ENCODE measurements at regions not wholly inside any gene's neighbourhood (a gene's known extent, or its start where the extent isn't known, plus 50 kb on each side); places are given as distances from the start of the nearest gene placed in this dataset.

- Histone ChIP-seq H3K4me2 (no peak overlapping the region), H3K36me3 (ENCODE audit: insufficient read depth) (no peaks in the 10 kb centered on the region), H2AFZ (ENCODE audit: low read depth) (no peak overlapping the region), H3K27ac (no peak overlapping the region), H3K9ac (no peak overlapping the region), H3K27me3 (ENCODE audit: insufficient read depth, low read depth) (no peaks in the 10 kb centered on the region), H3K4me3 (IDR thresholded peaks at IDR 0.05; ENCODE audit: insufficient read depth, low read depth, low read length) (no peak overlapping the region), H3K4me1 (ENCODE audit: low read depth, poor library complexity, severe bottlenecking) (no peaks in the 10 kb centered on the region), H3K79me2 (ENCODE audit: insufficient read depth, low read depth) (no peaks in the 10 kb centered on the region), H4K20me1 (ENCODE audit: insufficient read depth) (no peaks in the 10 kb centered on the region)
- TF ChIP-seq, protein P1, sequence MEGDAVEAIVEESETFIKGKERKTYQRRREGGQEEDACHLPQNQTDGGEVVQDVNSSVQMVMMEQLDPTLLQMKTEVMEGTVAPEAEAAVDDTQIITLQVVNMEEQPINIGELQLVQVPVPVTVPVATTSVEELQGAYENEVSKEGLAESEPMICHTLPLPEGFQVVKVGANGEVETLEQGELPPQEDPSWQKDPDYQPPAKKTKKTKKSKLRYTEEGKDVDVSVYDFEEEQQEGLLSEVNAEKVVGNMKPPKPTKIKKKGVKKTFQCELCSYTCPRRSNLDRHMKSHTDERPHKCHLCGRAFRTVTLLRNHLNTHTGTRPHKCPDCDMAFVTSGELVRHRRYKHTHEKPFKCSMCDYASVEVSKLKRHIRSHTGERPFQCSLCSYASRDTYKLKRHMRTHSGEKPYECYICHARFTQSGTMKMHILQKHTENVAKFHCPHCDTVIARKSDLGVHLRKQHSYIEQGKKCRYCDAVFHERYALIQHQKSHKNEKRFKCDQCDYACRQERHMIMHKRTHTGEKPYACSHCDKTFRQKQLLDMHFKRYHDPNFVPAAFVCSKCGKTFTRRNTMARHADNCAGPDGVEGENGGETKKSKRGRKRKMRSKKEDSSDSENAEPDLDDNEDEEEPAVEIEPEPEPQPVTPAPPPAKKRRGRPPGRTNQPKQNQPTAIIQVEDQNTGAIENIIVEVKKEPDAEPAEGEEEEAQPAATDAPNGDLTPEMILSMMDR (conservative IDR thresholded peaks at IDR 0.05; ENCODE audit: low read depth, low read length) = no peak
Measured at GRCh38 chr5:35442885-35443639, 174.6 kb upstream of the SPEF2 start.

DNA sequence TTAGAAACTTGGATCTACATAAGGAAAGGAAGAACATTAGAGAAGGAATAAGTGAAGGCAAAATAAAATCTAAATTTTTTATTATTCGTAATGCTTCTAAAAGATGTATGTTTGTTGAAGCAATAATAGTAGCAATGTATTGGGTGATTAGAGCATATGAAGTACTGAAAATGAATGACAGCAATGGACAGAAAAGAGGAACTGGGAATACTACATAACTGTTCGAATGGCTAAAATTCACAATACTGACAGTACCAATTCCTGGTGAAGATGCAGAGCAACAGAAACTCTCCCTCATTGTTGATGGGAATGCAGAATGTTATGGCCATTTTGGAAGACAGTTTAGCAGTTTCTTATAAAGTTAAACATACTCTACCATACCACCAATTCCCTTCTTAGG lies 177.3 kb upstream of the SPEF2 start:
- no peaks in the 10 kb centered on the region for H3K36me3 ChIP-seq (ENCODE audit: insufficient read depth)
- no peak overlapping the region for H3K4me2 ChIP-seq
- H3K79me2 ChIP-seq (ENCODE audit: insufficient read depth, low read depth) = no peaks in the 10 kb centered on the region
- H3K9ac ChIP-seq = no peak overlapping the region
- no peak overlapping the region for H2AFZ ChIP-seq (ENCODE audit: low read depth)
- H3K27me3 ChIP-seq (ENCODE audit: insufficient read depth, low read depth) = no peaks in the 10 kb centered on the region
- TF ChIP-seq, protein P1 (conservative IDR thresholded peaks at IDR 0.05; ENCODE audit: low read depth, low read length) = no peak
- no peaks in the 10 kb centered on the region for H3K4me1 ChIP-seq (ENCODE audit: low read depth, poor library complexity, severe bottlenecking)
- no peak overlapping the region for H3K4me3 ChIP-seq (IDR thresholded peaks at IDR 0.05; ENCODE audit: insufficient read depth, low read depth, low read length)
- no peaks in the 10 kb centered on the region for H4K20me1 ChIP-seq (ENCODE audit: insufficient read depth)
- H3K27ac ChIP-seq = no peak overlapping the region

DNA sequence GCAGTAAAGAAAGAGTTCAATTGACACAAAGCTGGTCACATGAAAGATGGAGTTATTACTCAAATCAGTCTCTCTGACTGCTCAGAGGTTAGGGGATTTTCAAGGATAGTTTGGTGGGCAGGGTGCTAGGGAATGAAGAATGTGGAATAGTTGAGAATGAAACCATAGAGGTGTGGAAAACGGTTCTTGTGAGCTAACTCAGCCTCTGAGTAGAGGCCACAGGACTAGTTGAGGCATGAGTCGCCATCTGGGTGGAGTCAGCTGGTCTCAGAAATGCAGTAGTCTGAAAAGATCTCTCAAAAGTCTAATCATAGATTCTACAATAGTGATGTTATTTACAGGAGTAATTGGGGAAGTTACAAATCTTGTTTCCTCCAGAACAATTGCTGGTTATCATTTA lies 178.9 kb upstream of the SPEF2 start:
- no peak overlapping the region for H3K4me3 ChIP-seq (IDR thresholded peaks at IDR 0.05; ENCODE audit: insufficient read depth, low read depth, low read length)
- no peaks in the 10 kb centered on the region for H3K4me1 ChIP-seq (ENCODE audit: low read depth, poor library complexity, severe bottlenecking)
- H3K27me3 ChIP-seq (ENCODE audit: insufficient read depth, low read depth) = no peaks in the 10 kb centered on the region
- H3K4me2 ChIP-seq = no peak overlapping the region
- H4K20me1 ChIP-seq (ENCODE audit: insufficient read depth) = no peaks in the 10 kb centered on the region
- no peak overlapping the region for H3K27ac ChIP-seq
- no peaks in the 10 kb centered on the region for H3K79me2 ChIP-seq (ENCODE audit: insufficient read depth, low read depth)
- no peaks in the 10 kb centered on the region for H3K36me3 ChIP-seq (ENCODE audit: insufficient read depth)
- H2AFZ ChIP-seq (ENCODE audit: low read depth) = no peak overlapping the region
- TF ChIP-seq, protein P1 (conservative IDR thresholded peaks at IDR 0.05; ENCODE audit: low read depth, low read length) = no peak
- H3K9ac ChIP-seq = no peak overlapping the region

DNA sequence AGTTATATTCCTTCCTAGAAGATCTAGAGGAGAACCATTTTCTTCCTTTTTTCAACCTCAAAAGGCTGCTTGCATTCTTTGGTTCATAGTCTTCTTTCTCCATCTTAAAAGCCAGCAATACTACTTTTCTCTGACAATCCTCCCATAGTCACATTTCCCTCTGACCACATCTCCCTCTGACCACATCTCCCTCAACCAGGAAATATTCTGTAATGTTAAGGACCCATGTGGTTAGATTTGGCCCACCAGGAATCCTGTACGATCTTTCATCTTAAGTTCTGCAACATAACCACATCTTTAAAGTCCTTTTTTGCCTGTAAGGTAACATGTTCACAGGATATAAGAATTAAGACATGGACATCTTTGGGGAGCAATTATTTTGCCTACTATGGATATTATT lies 179.4 kb upstream of the SPEF2 start:
- Histone ChIP-seq H3K36me3 (ENCODE audit: insufficient read depth) (no peaks in the 10 kb centered on the region), H3K9ac (no peak overlapping the region), H3K27ac (no peak overlapping the region), H3K27me3 (ENCODE audit: insufficient read depth, low read depth) (no peaks in the 10 kb centered on the region), H3K4me2 (no peak overlapping the region), H4K20me1 (ENCODE audit: insufficient read depth) (no peaks in the 10 kb centered on the region), H3K4me3 (IDR thresholded peaks at IDR 0.05; ENCODE audit: insufficient read depth, low read depth, low read length) (no peak overlapping the region), H3K4me1 (ENCODE audit: low read depth, poor library complexity, severe bottlenecking) (no peaks in the 10 kb centered on the region), H3K79me2 (ENCODE audit: insufficient read depth, low read depth) (no peaks in the 10 kb centered on the region), H2AFZ (ENCODE audit: low read depth) (no peak overlapping the region)
- TF ChIP-seq, protein P1 (conservative IDR thresholded peaks at IDR 0.05; ENCODE audit: low read depth, low read length) = no peak

Data from KMS-11 (cell line).